ENCODE measurements at regions not wholly inside any gene's neighbourhood (a gene's known extent, or its start where the extent isn't known, plus 50 kb on each side); places are given as distances from the start of the nearest gene placed in this dataset.
"Not testable (repeated sequence)": the region's sequence is repeated elsewhere in the genome, so short reads cannot be mapped to it uniquely, and the experiment has no call there.

GRCh38 chr9:13001989-13002580 lies 227.3 kb downstream of the LURAP1L start:
- DNase-seq, result peak in 1 of 2 donors; percentile 1

- no peak for DNase-seq
Measured at GRCh38 chr9:13002740-13003139, 227.9 kb downstream of the LURAP1L start.

GRCh38 chr9:13009871-13010270 lies 235.1 kb downstream of the LURAP1L start:
- DNase-seq, result no peak

- no peak for DNase-seq
Measured at GRCh38 chr9:13013991-13014883, 239.4 kb downstream of the LURAP1L start.

- DNase-seq, result no peak
Measured at GRCh38 chr9:13017260-13017659, 242.4 kb downstream of the LURAP1L start.

GRCh38 chr9:13020146-13021040 lies 245.6 kb downstream of the LURAP1L start:
- DNase-seq, result no peak

GRCh38 chr9:13022756-13023155 lies 247.9 kb downstream of the LURAP1L start:
- DNase-seq, result no peak

- no peak for DNase-seq
Measured at GRCh38 chr9:13023498-13023897, 248.7 kb downstream of the LURAP1L start.

GRCh38 chr9:13026956-13027355 lies 252.1 kb downstream of the LURAP1L start:
- no peak for DNase-seq

GRCh38 chr9:13027879-13028278 lies 251.6 kb downstream of the MPDZ start:
- no peak for DNase-seq

GRCh38 chr9:13032585-13032984 lies 246.9 kb downstream of the MPDZ start:
- DNase-seq, result no peak

- peak; percentile 26 to 68 for DNase-seq
Measured at GRCh38 chr9:13033959-13034693, 245.4 kb downstream of the MPDZ start.

- DNase-seq, result no peak
Measured at GRCh38 chr9:13034694-13035002, 244.8 kb downstream of the MPDZ start.

- DNase-seq, result no peak
Measured at GRCh38 chr9:13035822-13036221, 243.7 kb downstream of the MPDZ start.

- DNase-seq, result not testable (repeated sequence)
Measured at GRCh38 chr9:13037808-13038207, 241.7 kb downstream of the MPDZ start.

- DNase-seq, result no peak
Measured at GRCh38 chr9:13047827-13048587, 231.5 kb downstream of the MPDZ start.

- DNase-seq, result no peak
Measured at GRCh38 chr9:13049223-13049622, 230.3 kb downstream of the MPDZ start.

GRCh38 chr9:13053504-13053903 lies 226.0 kb downstream of the MPDZ start:
- no peak for DNase-seq

- DNase-seq, result no peak
Measured at GRCh38 chr9:13054389-13054788, 225.1 kb downstream of the MPDZ start.
